Astrocyte (in vitro differentiated cells and primary cell): ENCODE measurements at regions not wholly inside any gene's neighbourhood (a gene's known extent, or its start where the extent isn't known, plus 50 kb on each side); places are given as distances from the start of the nearest gene placed in this dataset.
A peak's percentile ranks its signal among the peaks of the same experiment; 100 is the strongest.

ENCODE experiments used
- DNase-seq: peaks from one replicate; pipeline ENCODE4 v3.0.0-alpha.2; 2010; ENCODE audit warnings: low read depth
- FAIRE-seq: peaks from 2 replicates; lab custom pipeline; 2011; peaks lifted over from hg19 to GRCh38; lab: Jason Lieb, UNC
- H2AFZ ChIP-seq: 2 replicates; pipeline ENCODE4 v1.6.0; 2012; ENCODE audit warnings: low read depth, low read length, inconsistent platforms
- H3K27ac ChIP-seq: 2 replicates; pipeline ENCODE4 v1.5.1; 2011; ENCODE audit warnings: low read depth, low read length, inconsistent platforms
- H3K27me3 ChIP-seq: 2 replicates; pipeline ENCODE4 v1.6.0; 2011; ENCODE audit warnings: low read length, inconsistent platforms; ENCODE audit not compliant: insufficient read depth
- H3K36me3 ChIP-seq: 2 replicates; pipeline ENCODE4 v1.5.1; 2011; ENCODE audit warnings: low read length, inconsistent platforms; ENCODE audit not compliant: insufficient read depth
- H3K4me1 ChIP-seq: 2 replicates; pipeline ENCODE4 v1.5.1; 2011; ENCODE audit warnings: low read length, inconsistent platforms; ENCODE audit not compliant: insufficient read depth
- H3K4me2 ChIP-seq: 2 replicates; pipeline ENCODE4 v1.6.0; 2012; ENCODE audit warnings: low read length, inconsistent platforms
- H3K4me3 ChIP-seq: 2 replicates; pipeline ENCODE4 v1.5.1; 2011; ENCODE audit warnings: low read depth, mild to moderate bottlenecking, low read length, inconsistent platforms; ENCODE audit not compliant: insufficient read depth
- H3K79me2 ChIP-seq: 2 replicates; pipeline ENCODE4 v1.6.0; 2012; ENCODE audit warnings: mild to moderate bottlenecking, low read length, inconsistent platforms; ENCODE audit not compliant: insufficient read depth
- H3K9ac ChIP-seq: 2 replicates; pipeline ENCODE4 v1.6.0; 2012; ENCODE audit warnings: mild to moderate bottlenecking, low read length, inconsistent platforms
- H3K9me3 ChIP-seq: 2 replicates; pipeline ENCODE4 v1.5.1; 2012; ENCODE audit warnings: low read depth, mild to moderate bottlenecking, low read length, inconsistent platforms; ENCODE audit not compliant: insufficient read depth
- H4K20me1 ChIP-seq: 2 replicates; pipeline ENCODE4 v1.6.0; 2012; ENCODE audit warnings: low read length, inconsistent platforms; ENCODE audit not compliant: insufficient read depth
- H3K27ac Mint-ChIP-seq: one replicate; pipeline ENCODE4 v1.8.0; 2021; ENCODE audit warnings: mild to moderate bottlenecking, mixed read lengths; ENCODE audit not compliant: unreplicated experiment
- H3K27me3 Mint-ChIP-seq: one replicate; pipeline ENCODE4 v1.8.0; 2021; ENCODE audit warnings: low read depth, mixed read lengths; ENCODE audit not compliant: unreplicated experiment
- H3K36me3 Mint-ChIP-seq: one replicate; pipeline ENCODE4 v1.8.0; 2021; ENCODE audit warnings: low read depth, mixed read lengths; ENCODE audit not compliant: unreplicated experiment
- H3K4me1 Mint-ChIP-seq: one replicate; pipeline ENCODE4 v1.8.0; 2021; ENCODE audit warnings: low read depth, mixed read lengths; ENCODE audit not compliant: unreplicated experiment
- H3K4me3 Mint-ChIP-seq: one replicate; pipeline ENCODE4 v1.8.0; 2021; ENCODE audit warnings: mild to moderate bottlenecking, moderate library complexity, mixed read lengths; ENCODE audit not compliant: unreplicated experiment
- H3K9me3 Mint-ChIP-seq: one replicate; pipeline ENCODE4 v1.8.0; 2021; ENCODE audit warnings: mild to moderate bottlenecking, mixed read lengths; ENCODE audit not compliant: unreplicated experiment
- CTCF ChIP-seq: IDR thresholded peaks from 2 replicates; pipeline ENCODE4 v1.5.1; 2011; ENCODE audit warnings: low read depth, mild to moderate bottlenecking, inconsistent platforms, low read length, moderate library complexity; ENCODE audit not compliant: insufficient read depth
- EZH2 ChIP-seq: IDR thresholded peaks from 2 replicates; pipeline ENCODE4 v1.6.1; 2012; ENCODE audit warnings: mild to moderate bottlenecking, low read length, inconsistent platforms; ENCODE audit not compliant: insufficient read depth

- Histone ChIP-seq H3K4me2 (no peak overlapping the region), H3K4me1 (peaks cover 35% of the 10 kb centered on the region), H2AFZ (no peak overlapping the region), H3K79me2 (no peaks in the 10 kb centered on the region), H4K20me1 (no peaks in the 10 kb centered on the region), H3K36me3 (no peaks in the 10 kb centered on the region), H3K9me3 (no peaks in the 10 kb centered on the region), H3K27ac (no peak overlapping the region), H3K4me3 (no peak overlapping the region), H3K9ac (no peak overlapping the region), H3K27me3 (no peaks in the 10 kb centered on the region)
- Mint-ChIP-seq H3K27me3 (no peaks in the 10 kb centered on the region), H3K4me1 (peaks cover 27% of the 10 kb centered on the region), H3K27ac (no peak overlapping the region), H3K9me3 (no peaks in the 10 kb centered on the region), H3K36me3 (no peaks in the 10 kb centered on the region), H3K4me3 (no peak overlapping the region)
- TF ChIP-seq CTCF (no peak), EZH2 (no peak)
- FAIRE-seq (no peak), DNase-seq (no peak)
Measured at GRCh38 chr10:33117230-33117629, 159.2 kb upstream of the ITGB1 start.

- H3K9ac ChIP-seq, result no peak overlapping the region
- H3K27me3 ChIP-seq, result no peaks in the 10 kb centered on the region
- Mint-ChIP-seq H3K36me3 (no peaks in the 10 kb centered on the region), H3K4me1 (peaks cover 25% of the 10 kb centered on the region), H3K27me3 (no peaks in the 10 kb centered on the region), H3K9me3 (no peaks in the 10 kb centered on the region), H3K4me3 (no peak overlapping the region), H3K27ac (no peak overlapping the region)
- H3K9me3 ChIP-seq, result no peaks in the 10 kb centered on the region
- no peaks in the 10 kb centered on the region for H3K36me3 ChIP-seq
- H3K4me1 ChIP-seq, result peaks cover 24% of the 10 kb centered on the region
- no peak overlapping the region for H2AFZ ChIP-seq
- no peaks in the 10 kb centered on the region for H4K20me1 ChIP-seq
- FAIRE-seq (peak; percentile 79), DNase-seq (peak; percentile 85)
- H3K79me2 ChIP-seq, result no peaks in the 10 kb centered on the region
- H3K27ac ChIP-seq, result peak overlapping the region; percentile 12
- peak overlapping the region; percentile 14 for H3K4me2 ChIP-seq
- no peak overlapping the region for H3K4me3 ChIP-seq
- peak; percentile 61 for TF ChIP-seq CTCF
- no peak for TF ChIP-seq EZH2
Measured at GRCh38 chr10:33115738-33116719, 158.0 kb upstream of the ITGB1 start.

GRCh38 chr10:33114451-33114952, 156.5 kb upstream of the ITGB1 start:
- H3K27ac Mint-ChIP-seq, result no peak overlapping the region
- Histone ChIP-seq H3K36me3 (no peaks in the 10 kb centered on the region), H3K9me3 (no peaks in the 10 kb centered on the region), H2AFZ (no peak overlapping the region), H3K4me1 (peaks cover 24% of the 10 kb centered on the region), H4K20me1 (no peaks in the 10 kb centered on the region), H3K9ac (no peak overlapping the region), H3K4me3 (no peak overlapping the region), H3K27ac (no peak overlapping the region), H3K4me2 (peak overlapping the region; percentile 47), H3K27me3 (no peaks in the 10 kb centered on the region), H3K79me2 (no peaks in the 10 kb centered on the region)
- H3K4me1 Mint-ChIP-seq, result peaks cover 27% of the 10 kb centered on the region
- H3K27me3 Mint-ChIP-seq, result no peaks in the 10 kb centered on the region
- TF ChIP-seq EZH2, result no peak
- no peak for TF ChIP-seq CTCF
- H3K36me3 Mint-ChIP-seq, result no peaks in the 10 kb centered on the region
- H3K4me3 Mint-ChIP-seq, result no peak overlapping the region
- DNase-seq, result peak; percentile 70
- H3K9me3 Mint-ChIP-seq, result no peaks in the 10 kb centered on the region
- FAIRE-seq, result peak; percentile 32
